22Rv1 (cell line): ENCODE measurements at regions not wholly inside any gene's neighbourhood (a gene's known extent, or its start where the extent isn't known, plus 50 kb on each side); places are given as distances from the start of the nearest gene placed in this dataset.

ENCODE experiments used
- CTCF ChIP-seq: fragments of 450-650 bp; IDR thresholded peaks from 2 replicates; pipeline ENCODE4 v1.5.1; 2017; ENCODE audit warnings: mild to moderate bottlenecking
- ZFX ChIP-seq: fragments of 450-650 bp; IDR thresholded peaks from 2 replicates; pipeline ENCODE4 v1.6.1; 2017; ENCODE audit warnings: antibody characterized with exemption, borderline replicate concordance

GRCh38 chr14:38101679-38102078 is 106.0 kb upstream of the SSTR1 start:
- TF ChIP-seq CTCF (no peak), ZFX (no peak)
